ENCODE measurements at regions not wholly inside any gene's neighbourhood (a gene's known extent, or its start where the extent isn't known, plus 50 kb on each side); places are given as distances from the start of the nearest gene placed in this dataset.

DNA sequence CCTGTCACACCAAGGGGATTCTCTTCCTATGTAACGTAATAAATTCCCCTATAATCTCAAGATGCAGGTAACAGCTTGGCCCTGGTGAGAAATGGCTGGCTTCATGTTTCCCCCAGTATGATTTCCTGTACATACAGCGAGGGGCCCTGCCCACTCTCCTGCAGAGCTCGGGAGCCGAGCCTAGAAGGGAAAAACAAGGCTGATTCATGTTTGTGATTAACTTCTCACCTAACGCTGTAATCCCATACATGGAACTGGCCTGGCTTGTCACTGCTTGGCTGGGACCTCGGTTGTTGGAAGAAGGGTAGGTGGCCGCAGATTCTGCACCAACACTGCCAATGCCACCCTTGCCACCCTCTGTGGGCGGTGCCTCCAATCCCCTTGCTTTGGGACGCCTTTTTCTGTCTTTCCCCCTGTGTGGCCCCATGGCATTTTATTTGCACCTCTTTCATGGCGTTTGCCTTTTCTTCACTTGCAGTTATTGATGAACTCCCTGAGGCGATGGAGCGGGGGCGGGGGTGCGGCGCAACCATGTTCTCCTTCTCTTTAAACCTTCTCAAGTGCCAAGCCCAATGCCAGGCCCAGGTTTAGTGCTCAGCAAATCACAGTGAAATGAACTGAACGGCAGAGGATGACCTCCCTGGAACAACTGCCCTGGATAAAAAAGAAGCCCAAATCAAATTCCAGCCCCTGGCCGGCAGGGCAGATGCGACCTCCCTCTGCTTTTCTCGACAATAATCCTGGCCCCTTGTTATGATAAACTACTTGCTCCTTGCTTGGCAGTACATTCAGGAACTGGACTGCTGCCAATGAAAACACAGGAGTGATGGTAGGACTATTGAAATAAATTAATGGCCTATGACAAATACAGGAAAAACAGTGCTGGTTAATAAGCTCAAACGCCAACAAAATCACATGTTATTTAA is 108.1 kb downstream of the TMEM174 start:
- peak overlapping the region; percentile 57; the same call in 1 of the 2 replicates for H2AFZ ChIP-seq (ENCODE audit: low read length)
- no peaks in the 10 kb centered on the region for H3K79me2 ChIP-seq (ENCODE audit: low read length)
- H3K4me2 ChIP-seq (ENCODE audit: low read depth, low read length): no peak overlapping the region
- H3K4me3 ChIP-seq (ENCODE audit: low read length): no peak overlapping the region
- DNase-seq: no peak
- H3K27me3 ChIP-seq (replicated peaks; ENCODE audit: insufficient read depth, low read length): no peaks in the 10 kb centered on the region
- H3K9ac ChIP-seq (ENCODE audit: low read length): no peak overlapping the region
- H4K20me1 ChIP-seq (ENCODE audit: insufficient read depth, low read length): no peaks in the 10 kb centered on the region
- H3K4me1 ChIP-seq (ENCODE audit: low read length): peaks cover 12% of the 10 kb centered on the region
- TF ChIP-seq EZH2phosphoT487 (IDR thresholded peaks at IDR 0.05; ENCODE audit: low read length) (no peak), EZH2 (optimal IDR thresholded peaks at IDR 0.05; ENCODE audit: low read depth, low read length) (no peak)
- TF ChIP-seq, protein P1, sequence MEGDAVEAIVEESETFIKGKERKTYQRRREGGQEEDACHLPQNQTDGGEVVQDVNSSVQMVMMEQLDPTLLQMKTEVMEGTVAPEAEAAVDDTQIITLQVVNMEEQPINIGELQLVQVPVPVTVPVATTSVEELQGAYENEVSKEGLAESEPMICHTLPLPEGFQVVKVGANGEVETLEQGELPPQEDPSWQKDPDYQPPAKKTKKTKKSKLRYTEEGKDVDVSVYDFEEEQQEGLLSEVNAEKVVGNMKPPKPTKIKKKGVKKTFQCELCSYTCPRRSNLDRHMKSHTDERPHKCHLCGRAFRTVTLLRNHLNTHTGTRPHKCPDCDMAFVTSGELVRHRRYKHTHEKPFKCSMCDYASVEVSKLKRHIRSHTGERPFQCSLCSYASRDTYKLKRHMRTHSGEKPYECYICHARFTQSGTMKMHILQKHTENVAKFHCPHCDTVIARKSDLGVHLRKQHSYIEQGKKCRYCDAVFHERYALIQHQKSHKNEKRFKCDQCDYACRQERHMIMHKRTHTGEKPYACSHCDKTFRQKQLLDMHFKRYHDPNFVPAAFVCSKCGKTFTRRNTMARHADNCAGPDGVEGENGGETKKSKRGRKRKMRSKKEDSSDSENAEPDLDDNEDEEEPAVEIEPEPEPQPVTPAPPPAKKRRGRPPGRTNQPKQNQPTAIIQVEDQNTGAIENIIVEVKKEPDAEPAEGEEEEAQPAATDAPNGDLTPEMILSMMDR (IDR thresholded peaks at IDR 0.05; ENCODE audit: low read length): no peak
- H3F3A ChIP-seq (ENCODE audit: insufficient read depth, low read length): no peaks in the 10 kb centered on the region
- no peaks in the 10 kb centered on the region for H3K9me3 ChIP-seq (replicated peaks; ENCODE audit: insufficient read depth, low read length)
- H3K36me3 ChIP-seq (replicated peaks; ENCODE audit: insufficient read depth, low read length): no peaks in the 10 kb centered on the region
- H3K9me2 ChIP-seq (replicated peaks; ENCODE audit: insufficient read depth, low read length): no peaks in the 10 kb centered on the region
- no peak overlapping the region for H3K27ac ChIP-seq (ENCODE audit: low read length)

DNA sequence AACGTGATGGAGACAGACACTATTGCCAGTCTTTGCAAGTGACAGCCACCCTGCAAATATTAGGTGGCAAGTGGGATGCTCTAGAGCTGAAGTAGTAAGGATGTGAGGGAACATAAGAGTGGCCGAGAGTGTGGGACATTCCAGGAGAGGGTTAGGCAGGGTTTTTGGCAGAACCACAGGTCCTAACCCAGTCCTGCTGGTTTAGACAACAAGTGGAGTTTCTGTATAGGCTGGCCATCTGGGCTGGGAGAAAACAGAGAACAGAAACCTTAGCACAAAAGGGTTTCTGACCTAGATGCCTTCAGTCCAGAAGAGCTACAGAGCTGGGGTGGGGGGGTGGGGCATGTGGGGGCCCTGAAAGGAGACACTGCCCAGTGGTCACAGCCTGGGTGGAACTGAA is 107.4 kb downstream of the TMEM174 start:
- no peak overlapping the region for H3K9ac ChIP-seq (ENCODE audit: low read length)
- no peaks in the 10 kb centered on the region for H3K36me3 ChIP-seq (replicated peaks; ENCODE audit: insufficient read depth, low read length)
- H3K27ac ChIP-seq (ENCODE audit: low read length): peak overlapping the region; percentile 17; the same call in 1 of the 2 replicates
- H3K9me3 ChIP-seq (replicated peaks; ENCODE audit: insufficient read depth, low read length): no peaks in the 10 kb centered on the region
- no peak overlapping the region for H2AFZ ChIP-seq (ENCODE audit: low read length)
- H3K4me3 ChIP-seq (ENCODE audit: low read length): no peak overlapping the region
- peaks cover 12% of the 10 kb centered on the region for H3K4me1 ChIP-seq (ENCODE audit: low read length)
- H3F3A ChIP-seq (ENCODE audit: insufficient read depth, low read length): no peaks in the 10 kb centered on the region
- H3K27me3 ChIP-seq (replicated peaks; ENCODE audit: insufficient read depth, low read length): no peaks in the 10 kb centered on the region
- no peaks in the 10 kb centered on the region for H4K20me1 ChIP-seq (ENCODE audit: insufficient read depth, low read length)
- no peak for TF ChIP-seq EZH2 (optimal IDR thresholded peaks at IDR 0.05; ENCODE audit: low read depth, low read length)
- TF ChIP-seq, protein P1 (IDR thresholded peaks at IDR 0.05; ENCODE audit: low read length): no peak
- no peak for TF ChIP-seq EZH2phosphoT487 (IDR thresholded peaks at IDR 0.05; ENCODE audit: low read length)
- H3K9me2 ChIP-seq (replicated peaks; ENCODE audit: insufficient read depth, low read length): no peaks in the 10 kb centered on the region
- 0 out of 2 replicates have a peak overlapping the region, but pooled peaks have one; percentile 16 for H3K4me2 ChIP-seq (ENCODE audit: low read depth, low read length)
- H3K79me2 ChIP-seq (ENCODE audit: low read length): no peaks in the 10 kb centered on the region
- peak; percentile 44 for DNase-seq

DNA sequence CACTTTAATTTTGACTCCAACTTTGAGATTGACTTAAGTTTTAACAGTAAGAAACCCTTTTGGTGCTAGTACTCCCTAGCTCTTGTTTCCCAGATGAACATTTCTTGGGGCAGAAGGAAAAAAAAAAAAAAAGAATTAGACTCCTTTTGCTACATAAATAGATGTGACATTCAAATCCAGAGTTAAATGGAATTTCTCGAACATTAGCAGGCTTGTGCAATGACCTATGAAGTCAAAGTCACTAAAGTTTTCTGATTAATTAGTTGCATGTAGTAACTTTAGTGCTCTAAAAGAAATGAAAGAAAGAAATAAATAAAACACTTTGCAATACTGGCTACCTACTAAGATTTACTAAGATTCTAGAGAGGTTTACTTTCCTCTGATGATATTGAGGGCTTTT is 106.8 kb downstream of the TMEM174 start:
- no peaks in the 10 kb centered on the region for H3F3A ChIP-seq (ENCODE audit: insufficient read depth, low read length)
- no peaks in the 10 kb centered on the region for H4K20me1 ChIP-seq (ENCODE audit: insufficient read depth, low read length)
- H3K4me1 ChIP-seq (ENCODE audit: low read length): peaks cover 12% of the 10 kb centered on the region
- H3K9me3 ChIP-seq (replicated peaks; ENCODE audit: insufficient read depth, low read length): no peaks in the 10 kb centered on the region
- no peaks in the 10 kb centered on the region for H3K9me2 ChIP-seq (replicated peaks; ENCODE audit: insufficient read depth, low read length)
- H3K4me2 ChIP-seq (ENCODE audit: low read depth, low read length): no peak overlapping the region
- no peak overlapping the region for H2AFZ ChIP-seq (ENCODE audit: low read length)
- H3K27me3 ChIP-seq (replicated peaks; ENCODE audit: insufficient read depth, low read length): no peaks in the 10 kb centered on the region
- no peak for DNase-seq
- no peaks in the 10 kb centered on the region for H3K79me2 ChIP-seq (ENCODE audit: low read length)
- H3K9ac ChIP-seq (ENCODE audit: low read length): no peak overlapping the region
- peak overlapping the region; percentile 17; the same call in 1 of the 2 replicates for H3K27ac ChIP-seq (ENCODE audit: low read length)
- TF ChIP-seq EZH2phosphoT487 (IDR thresholded peaks at IDR 0.05; ENCODE audit: low read length) (no peak), EZH2 (optimal IDR thresholded peaks at IDR 0.05; ENCODE audit: low read depth, low read length) (no peak)
- TF ChIP-seq, protein P1 (IDR thresholded peaks at IDR 0.05; ENCODE audit: low read length): no peak
- no peaks in the 10 kb centered on the region for H3K36me3 ChIP-seq (replicated peaks; ENCODE audit: insufficient read depth, low read length)
- H3K4me3 ChIP-seq (ENCODE audit: low read length): no peak overlapping the region

All from MM.1S (cell line).